DND-41 (cell line): ENCODE measurements at regions not wholly inside any gene's neighbourhood (a gene's known extent, or its start where the extent isn't known, plus 50 kb on each side); places are given as distances from the start of the nearest gene placed in this dataset.

ENCODE experiments used
- CTCF ChIP-seq: IDR thresholded peaks from 2 replicates; pipeline ENCODE4 v1.5.1; 2012; ENCODE audit warnings: borderline replicate concordance, low read length, moderate library complexity, mild to moderate bottlenecking; ENCODE audit not compliant: poor library complexity, severe bottlenecking; ENCODE audit errors: extremely low read depth
- EZH2 ChIP-seq: IDR thresholded peaks from 3 replicates; pipeline ENCODE4 v1.6.1; 2012; ENCODE audit warnings: borderline replicate concordance, low read depth, mild to moderate bottlenecking, moderate library complexity, low read length, inconsistent platforms; ENCODE audit not compliant: severe bottlenecking

- TF ChIP-seq EZH2 (no peak), CTCF (no peak)
Observed at GRCh38 chr12:89072294-89073026, 279.8 kb downstream of the DUSP6 start.
